Thymus (tissue), 11 donors: ENCODE measurements at regions not wholly inside any gene's neighbourhood (a gene's known extent, or its start where the extent isn't known, plus 50 kb on each side); places are given as distances from the start of the nearest gene placed in this dataset.
"Not testable (repeated sequence)": the region's sequence is repeated elsewhere in the genome, so short reads cannot be mapped to it uniquely, and the experiment has no call there.

Source experiments
- DNase-seq, 9 donors: peaks; one replicate each; pipeline ENCODE4 v3.0.0-alpha.2; 2013; ENCODE audit warnings: low spot score in 9 of 9, low read depth in 6 of 9, missing footprints in 1 of 9
- H3K27ac ChIP-seq, 2 donors: one replicate each; pipeline ENCODE4 v1.5.1; 2013; ENCODE audit warnings: control low read depth in 1 of 2, low read depth in 1 of 2, low read length in 1 of 2, mild to moderate bottlenecking in 1 of 2, moderate library complexity in 1 of 2
- H3K27me3 ChIP-seq, 2 donors: one replicate each; pipeline ENCODE4 v1.5.1; 2013; ENCODE audit warnings: low read length in 1 of 2; ENCODE audit not compliant: control insufficient read depth in 2 of 2, insufficient read depth in 1 of 2
- H3K36me3 ChIP-seq, 2 donors: one replicate each; pipeline ENCODE4 v1.5.1; 2013; ENCODE audit warnings: low read length in 1 of 2, mild to moderate bottlenecking in 1 of 2, moderate library complexity in 1 of 2; ENCODE audit not compliant: control insufficient read depth in 2 of 2, insufficient read depth in 2 of 2
- H3K4me1 ChIP-seq, 2 donors: one replicate each; pipeline ENCODE4 v1.5.1; 2013; ENCODE audit warnings: low read length in 2 of 2; ENCODE audit not compliant: control insufficient read depth in 2 of 2, insufficient read depth in 2 of 2
- H3K4me3 ChIP-seq, 2 donors: one replicate each; pipeline ENCODE4 v1.5.1; 2013; ENCODE audit warnings: low read length in 2 of 2, control low read depth in 1 of 2, mild to moderate bottlenecking in 1 of 2
- H3K9me3 ChIP-seq, 2 donors: one replicate each; pipeline ENCODE4 v1.5.1; 2013; ENCODE audit warnings: low read length in 1 of 2, mild to moderate bottlenecking in 1 of 2; ENCODE audit not compliant: control insufficient read depth in 2 of 2, insufficient read depth in 1 of 2
- WGBS: extraction: QIAGEN DNeasy Blood & Tissue Kit; methylation state at CpG from one replicate; pipeline ENCODE4 v1.1.7; 2013; 5-methylcytosine and 5-hydroxymethylcytosine counted together
- donor health status: healthy.

GRCh38 chr7:57740126-57740525, 290.1 kb downstream of the ZNF716 start:
- not testable (repeated sequence) for H3K4me3 ChIP-seq, H3K36me3 ChIP-seq, H3K4me1 ChIP-seq, H3K27ac ChIP-seq, H3K9me3 ChIP-seq, DNase-seq, H3K27me3 ChIP-seq
- 64% methylated on average over 3 of the region's 3 CpGs for WGBS

GRCh38 chr7:57769131-57769530, 319.2 kb downstream of the ZNF716 start:
- DNase-seq: no peak
- 87% methylated on average over 5 of the region's 5 CpGs for WGBS

DNA sequence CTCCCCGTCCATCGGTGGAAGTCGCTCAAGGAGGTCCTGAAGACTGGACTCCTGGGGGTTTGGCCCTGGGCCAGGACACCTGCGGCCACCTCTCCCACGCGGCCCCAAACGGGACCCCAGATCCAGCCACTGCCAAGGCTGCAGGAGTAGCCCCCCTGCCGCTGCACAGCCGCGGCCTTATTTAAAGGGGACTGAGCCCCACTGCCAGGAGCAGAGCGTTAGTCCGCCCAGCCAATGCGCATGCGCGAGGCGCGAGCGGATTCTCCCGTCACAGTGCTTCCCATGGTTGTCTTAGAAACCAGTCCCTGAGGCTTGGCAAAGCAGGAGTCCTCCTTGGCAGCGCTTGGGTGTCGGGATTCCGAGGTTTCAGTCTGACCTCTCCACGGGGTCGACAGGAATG, 320.0 kb downstream of the ZNF716 start:
- H3K4me3 ChIP-seq: no peak overlapping the region
- no peak for DNase-seq
- H3K36me3 ChIP-seq: no peaks in the 10 kb centered on the region
- peaks cover 0 to 56% of the 10 kb centered on the region in 2 donors for H3K9me3 ChIP-seq
- no peaks in the 10 kb centered on the region for H3K27me3 ChIP-seq
- no peak overlapping the region for H3K27ac ChIP-seq
- H3K4me1 ChIP-seq: no peaks in the 10 kb centered on the region
- WGBS: 75% methylated on average over 24 of the region's 24 CpGs

More at GRCh38 chr7:57769131-57769530, 319.2 kb downstream of the ZNF716 start:
- H3K27me3 ChIP-seq: no peaks in the 10 kb centered on the region
- H3K36me3 ChIP-seq: no peaks in the 10 kb centered on the region
- H3K4me3 ChIP-seq: no peak overlapping the region
- H3K9me3 ChIP-seq: peaks cover 0 to 54% of the 10 kb centered on the region in 2 donors
- no peaks in the 10 kb centered on the region for H3K4me1 ChIP-seq
- no peak overlapping the region for H3K27ac ChIP-seq

- peaks cover 8 to 79% of the 10 kb centered on the region in 2 donors for H3K9me3 ChIP-seq
- 88% methylated on average over 42 of the region's 42 CpGs for WGBS
- no peaks in the 10 kb centered on the region for H3K36me3 ChIP-seq
- H3K27me3 ChIP-seq: no peaks in the 10 kb centered on the region
- DNase-seq: no peak
- H3K4me1 ChIP-seq: no peaks in the 10 kb centered on the region
- H3K4me3 ChIP-seq: no peak overlapping the region
- no peak overlapping the region for H3K27ac ChIP-seq
These were observed 322.3 kb downstream of the ZNF716 start for GRCh38 chr7:57772126-57772924.

DNA sequence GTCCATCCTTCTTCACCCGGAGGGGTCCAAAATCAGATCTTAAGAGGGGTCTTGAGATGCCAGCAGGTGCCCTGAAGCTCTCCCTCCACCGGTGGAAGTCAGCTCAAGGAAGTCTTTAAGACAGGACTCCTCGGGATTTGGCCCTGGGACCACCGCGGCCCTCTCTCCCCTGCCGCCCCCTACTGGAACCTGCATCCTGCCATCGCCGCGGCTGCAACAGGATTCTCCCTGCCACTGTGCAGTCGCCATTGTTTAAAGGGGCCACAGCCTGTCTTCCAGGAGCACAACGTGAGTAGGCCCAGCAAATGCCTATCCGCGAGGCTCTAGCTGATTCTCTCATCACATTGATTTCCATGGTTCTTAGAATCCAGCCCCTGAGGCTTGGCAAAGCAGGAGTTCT, 324.3 kb downstream of the ZNF716 start:
- no peak overlapping the region for H3K27ac ChIP-seq
- H3K27me3 ChIP-seq: no peaks in the 10 kb centered on the region
- peaks cover 8 to 72% of the 10 kb centered on the region in 2 donors for H3K9me3 ChIP-seq
- no peaks in the 10 kb centered on the region for H3K36me3 ChIP-seq
- 95% methylated on average over 13 of the region's 13 CpGs for WGBS
- no peak overlapping the region for H3K4me3 ChIP-seq
- DNase-seq: no peak
- no peaks in the 10 kb centered on the region for H3K4me1 ChIP-seq

GRCh38 chr7:57775396-57776088, 325.6 kb downstream of the ZNF716 start:
- H3K4me1 ChIP-seq: no peaks in the 10 kb centered on the region
- no peak overlapping the region for H3K27ac ChIP-seq
- H3K4me3 ChIP-seq: no peak overlapping the region
- no peak for DNase-seq
- H3K9me3 ChIP-seq: peaks cover 8 to 64% of the 10 kb centered on the region in 2 donors
- H3K27me3 ChIP-seq: no peaks in the 10 kb centered on the region
- WGBS: 86% methylated on average over 17 of the region's 17 CpGs
- no peaks in the 10 kb centered on the region for H3K36me3 ChIP-seq

DNA sequence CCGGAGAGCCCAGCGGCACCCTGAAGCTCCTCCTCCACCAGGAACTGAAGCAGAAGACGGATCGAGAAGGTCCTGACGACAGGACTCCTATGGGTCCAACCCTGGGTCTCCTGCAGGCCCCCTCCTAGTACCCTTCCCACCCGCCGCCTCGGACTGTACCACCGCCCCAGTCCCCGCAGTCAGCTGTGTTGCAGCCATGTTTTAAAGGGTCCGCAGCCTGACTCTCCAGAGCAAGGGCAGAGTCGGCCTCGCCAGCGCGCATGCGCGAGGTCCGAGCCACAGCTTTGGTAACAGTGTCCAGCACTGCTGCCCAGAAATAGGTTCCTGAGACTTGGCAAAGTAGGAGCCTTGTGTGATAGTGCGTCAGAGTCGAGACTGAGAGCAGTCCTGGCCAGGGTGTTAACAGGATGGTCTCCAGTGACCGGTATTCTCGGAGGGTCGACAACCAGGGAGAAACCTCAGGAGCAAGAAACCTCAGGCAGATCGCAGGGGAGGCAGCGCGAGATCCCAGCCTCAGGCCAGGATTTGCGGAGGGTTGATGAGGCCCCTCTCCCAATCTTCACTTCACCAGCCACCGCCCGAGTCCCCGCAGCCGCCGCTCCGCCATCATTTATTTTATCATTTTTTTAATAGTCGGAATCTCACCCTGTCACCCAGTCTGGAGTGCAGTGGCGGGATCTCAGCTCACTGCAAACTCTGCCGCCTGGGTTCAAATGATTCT, 326.3 kb downstream of the ZNF716 start:
- not testable (repeated sequence) for H3K27me3 ChIP-seq, H3K4me3 ChIP-seq, DNase-seq, H3K4me1 ChIP-seq, H3K27ac ChIP-seq, H3K36me3 ChIP-seq
- 95% methylated on average over 36 of the region's 36 CpGs for WGBS
- H3K9me3 ChIP-seq: peaks cover 8 to 62% of the 10 kb centered on the region in 2 donors

DNA sequence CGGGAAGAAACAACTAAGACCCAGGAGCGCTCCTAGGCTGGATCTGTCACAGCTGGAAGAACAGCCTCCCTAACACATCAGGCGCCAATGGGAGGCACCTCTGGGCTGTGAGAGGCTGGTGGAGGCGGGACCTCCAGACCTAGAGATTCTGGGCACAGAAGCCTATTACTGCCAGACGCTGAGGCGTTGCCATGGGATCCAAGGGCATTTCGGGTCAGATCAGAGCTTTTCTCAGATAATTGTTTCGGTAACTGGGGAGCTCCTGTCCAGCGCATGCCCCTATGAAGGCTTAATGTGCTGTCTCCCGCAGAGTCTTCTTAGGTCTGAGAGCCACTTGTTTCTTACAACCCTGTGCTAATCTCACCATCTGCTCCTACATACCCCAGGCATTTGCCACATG, 339.2 kb downstream of the ZNF716 start:
- no peaks in the 10 kb centered on the region for H3K4me1 ChIP-seq
- no peak overlapping the region for H3K4me3 ChIP-seq
- no peaks in the 10 kb centered on the region for H3K27me3 ChIP-seq
- 87% methylated on average over 10 of the region's 10 CpGs for WGBS
- H3K9me3 ChIP-seq: peaks cover 1 to 11% of the 10 kb centered on the region in 2 donors
- DNase-seq: no peak
- H3K36me3 ChIP-seq: no peaks in the 10 kb centered on the region
- no peak overlapping the region for H3K27ac ChIP-seq

GRCh38 chr7:57819491-57819981, 369.6 kb downstream of the ZNF716 start:
- Histone ChIP-seq H3K36me3 (no peaks in the 10 kb centered on the region), H3K27ac (no peak overlapping the region), H3K9me3 (peaks cover 10 to 56% of the 10 kb centered on the region in 2 donors), H3K4me3 (no peak overlapping the region), H3K4me1 (no peaks in the 10 kb centered on the region), H3K27me3 (no peaks in the 10 kb centered on the region)
- 93% methylated on average over 30 of the region's 30 CpGs for WGBS
- no peak for DNase-seq
